DND-41 (cell line): ENCODE measurements at regions not wholly inside any gene's neighbourhood (a gene's known extent, or its start where the extent isn't known, plus 50 kb on each side); places are given as distances from the start of the nearest gene placed in this dataset.
"Not testable (repeated sequence)": the region's sequence is repeated elsewhere in the genome, so short reads cannot be mapped to it uniquely, and the experiment has no call there.

Source experiments
- ATAC-seq: fragments of 200-7000 bp; cut with Tn5 transposase; 3 replicates; pipeline ENCODE4 v1.9.1; 2021; ENCODE audit warnings: low read depth; ENCODE audit not compliant: insufficient read depth
- DNase-seq: peaks from one replicate; pipeline ENCODE4 v3.0.0-alpha.2; 2020
- H2AFZ ChIP-seq: 2 replicates; pipeline ENCODE4 v1.6.0; 2012; ENCODE audit warnings: low read depth, low read length
- H3K27ac ChIP-seq: 2 replicates; pipeline ENCODE4 v1.5.1; 2012; ENCODE audit warnings: low read length, inconsistent platforms
- H3K27me3 ChIP-seq: fragments of 200-600 bp; sonication (generic); 2 replicates; pipeline ENCODE4 v1.6.0; 2012; ENCODE audit warnings: low read length, mild to moderate bottlenecking, inconsistent platforms; ENCODE audit not compliant: insufficient read depth, poor library complexity
- H3K36me3 ChIP-seq: 2 replicates; pipeline ENCODE4 v1.5.1; 2012; ENCODE audit warnings: low read length, inconsistent platforms; ENCODE audit not compliant: insufficient read depth
- H3K4me1 ChIP-seq: 2 replicates; pipeline ENCODE4 v1.5.1; 2012; ENCODE audit warnings: mild to moderate bottlenecking, low read length; ENCODE audit not compliant: insufficient read depth
- H3K4me2 ChIP-seq: 2 replicates; pipeline ENCODE4 v1.6.0; 2012; ENCODE audit warnings: mild to moderate bottlenecking, moderate library complexity, low read length, inconsistent platforms; ENCODE audit not compliant: insufficient read depth
- H3K4me3 ChIP-seq, 2 experiments: fragments of 200-600 bp in 1 of 2; shearing (Covaris generic) in 1 of 2; 2 replicates each; pipeline ENCODE4 v1.5.1; 2012 to 2016; ENCODE audit warnings: inconsistent platforms in 2 of 2, low read length in 2 of 2, mild to moderate bottlenecking in 2 of 2, low read depth in 1 of 2, moderate library complexity in 1 of 2
- H3K79me2 ChIP-seq: 2 replicates; pipeline ENCODE4 v1.6.0; 2012; ENCODE audit warnings: low read length, inconsistent platforms; ENCODE audit not compliant: insufficient read depth
- H3K9ac ChIP-seq: 2 replicates; pipeline ENCODE4 v1.6.0; 2012; ENCODE audit warnings: low read depth, mild to moderate bottlenecking, inconsistent platforms, low read length, moderate library complexity
- H3K9me3 ChIP-seq: 2 replicates; pipeline ENCODE4 v1.5.1; 2012; ENCODE audit warnings: low read length, moderate library complexity, mild to moderate bottlenecking, inconsistent platforms; ENCODE audit not compliant: insufficient read depth, severe bottlenecking
- H4K20me1 ChIP-seq: 2 replicates; pipeline ENCODE4 v1.6.0; 2012; ENCODE audit warnings: low read length; ENCODE audit not compliant: insufficient read depth
- CTCF ChIP-seq: IDR thresholded peaks from 2 replicates; pipeline ENCODE4 v1.5.1; 2012; ENCODE audit warnings: borderline replicate concordance, low read length, moderate library complexity, mild to moderate bottlenecking; ENCODE audit not compliant: poor library complexity, severe bottlenecking; ENCODE audit errors: extremely low read depth
- EZH2 ChIP-seq: IDR thresholded peaks from 3 replicates; pipeline ENCODE4 v1.6.1; 2012; ENCODE audit warnings: borderline replicate concordance, low read depth, mild to moderate bottlenecking, moderate library complexity, low read length, inconsistent platforms; ENCODE audit not compliant: severe bottlenecking

GRCh38 chr12:72925716-72926115, 653.5 kb downstream of the TRHDE start:
- DNase-seq (no peak), ATAC-seq (no peak)
- Histone ChIP-seq H3K4me2 (no peak overlapping the region), H3K36me3 (no peaks in the 10 kb centered on the region), H3K4me1 (no peaks in the 10 kb centered on the region), H3K27me3 (no peaks in the 10 kb centered on the region), H3K79me2 (no peaks in the 10 kb centered on the region), H3K9ac (no peak overlapping the region), H3K9me3 (no peaks in the 10 kb centered on the region), H2AFZ (no peak overlapping the region), H4K20me1 (no peaks in the 10 kb centered on the region), H3K27ac (no peak overlapping the region), H3K4me3 (no peak overlapping the region)
- TF ChIP-seq EZH2 (no peak), CTCF (no peak)

- not testable (repeated sequence) for H2AFZ ChIP-seq, H4K20me1 ChIP-seq, H3K36me3 ChIP-seq, ATAC-seq, H3K27ac ChIP-seq, H3K79me2 ChIP-seq, DNase-seq, H3K4me1 ChIP-seq, H3K9ac ChIP-seq, H3K9me3 ChIP-seq, H3K4me3 ChIP-seq, H3K4me2 ChIP-seq, H3K27me3 ChIP-seq
Measured at GRCh38 chr12:72931838-72932237, 659.7 kb downstream of the TRHDE start.

GRCh38 chr12:72937486-72937885, 665.3 kb downstream of the TRHDE start:
- DNase-seq = no peak

GRCh38 chr12:72957454-72957853, 685.3 kb downstream of the TRHDE start:
- H3K4me3 ChIP-seq = no peak overlapping the region
- H3K27ac ChIP-seq = no peak overlapping the region
- H3K4me2 ChIP-seq = no peak overlapping the region
- H3K9me3 ChIP-seq = no peaks in the 10 kb centered on the region
- no peaks in the 10 kb centered on the region for H3K27me3 ChIP-seq
- H4K20me1 ChIP-seq = no peaks in the 10 kb centered on the region
- TF ChIP-seq CTCF = no peak
- no peak for TF ChIP-seq EZH2
- no peaks in the 10 kb centered on the region for H3K36me3 ChIP-seq
- H2AFZ ChIP-seq = no peak overlapping the region
- ATAC-seq (no peak), DNase-seq (no peak)
- no peaks in the 10 kb centered on the region for H3K4me1 ChIP-seq
- no peak overlapping the region for H3K9ac ChIP-seq
- no peaks in the 10 kb centered on the region for H3K79me2 ChIP-seq

More at GRCh38 chr12:72937486-72937885, 665.3 kb downstream of the TRHDE start:
- Histone ChIP-seq H3K4me2 (no peak overlapping the region), H3K4me3 (no peak overlapping the region), H3K4me1 (no peaks in the 10 kb centered on the region), H3K27ac (no peak overlapping the region), H2AFZ (no peak overlapping the region), H3K9ac (no peak overlapping the region), H3K9me3 (no peaks in the 10 kb centered on the region), H3K36me3 (no peaks in the 10 kb centered on the region), H3K27me3 (no peaks in the 10 kb centered on the region), H4K20me1 (no peaks in the 10 kb centered on the region), H3K79me2 (no peaks in the 10 kb centered on the region)
- ATAC-seq = no peak
- TF ChIP-seq CTCF (no peak), EZH2 (no peak)
